ENCODE measurements at regions not wholly inside any gene's neighbourhood (a gene's known extent, or its start where the extent isn't known, plus 50 kb on each side); places are given as distances from the start of the nearest gene placed in this dataset.

DNA sequence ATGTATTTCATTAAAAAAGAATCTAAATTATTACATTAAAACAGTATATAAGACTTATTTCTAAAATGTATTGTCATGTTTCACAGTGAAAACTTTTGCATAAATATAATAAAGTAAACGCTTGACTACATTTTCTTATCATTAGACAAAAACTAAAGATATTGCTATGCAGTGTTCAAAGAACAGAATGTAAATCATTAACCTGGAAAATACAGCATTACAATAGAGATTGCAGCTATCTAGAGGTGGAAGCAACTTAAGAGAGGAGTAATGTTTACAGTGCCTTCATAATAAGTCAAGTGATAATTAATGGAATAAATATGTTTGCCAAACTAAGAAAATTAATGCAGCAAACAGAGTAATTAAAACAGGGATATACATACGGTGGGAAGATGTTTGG, 940.9 kb downstream of the FSTL5 start:
- DNase-seq: no peak

DNA sequence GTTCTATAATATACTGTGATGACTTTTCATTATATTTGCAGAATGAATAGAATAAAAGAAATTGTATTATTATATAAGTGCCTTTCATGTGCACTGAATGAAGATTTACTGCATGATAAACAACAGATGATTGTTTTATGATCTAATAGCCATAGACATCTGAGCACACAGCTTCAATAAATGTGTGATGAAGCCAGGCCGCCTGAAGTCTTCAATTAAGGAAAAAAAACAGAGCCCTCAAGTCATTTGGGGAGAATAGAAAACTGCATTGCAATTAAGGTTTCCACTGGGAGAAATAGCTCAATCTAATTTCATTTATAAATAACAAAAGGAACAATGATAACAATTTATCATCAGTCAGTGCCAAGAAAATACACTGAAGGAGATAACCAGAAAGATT, 955.2 kb downstream of the FSTL5 start:
- DNase-seq: no peak

DNA sequence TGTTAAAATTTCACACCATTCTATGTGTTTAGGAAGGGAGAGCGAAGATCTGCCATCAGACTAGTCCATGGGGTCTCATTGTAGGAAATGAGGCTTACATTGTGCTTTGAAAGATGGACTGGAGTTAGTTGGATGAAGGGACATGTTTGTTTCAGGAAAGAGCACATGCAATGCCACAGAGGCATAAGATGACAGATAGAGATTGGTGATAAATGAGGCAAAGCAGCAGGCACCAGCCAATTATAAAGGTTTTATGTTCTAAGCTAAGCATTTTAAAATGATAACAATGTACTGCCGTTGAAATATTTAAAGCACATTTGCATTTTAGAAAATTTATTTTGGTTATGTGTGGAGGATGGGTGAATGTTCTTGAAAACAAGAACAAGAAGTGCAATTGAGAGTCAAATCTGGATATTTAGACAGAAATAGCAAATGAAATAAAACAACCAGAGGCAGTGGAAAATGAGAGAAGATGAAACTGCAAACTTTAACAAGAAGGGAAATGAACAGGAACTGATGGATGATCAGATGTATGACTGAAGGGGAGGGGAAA, 957.2 kb downstream of the FSTL5 start:
- no peak for DNase-seq

DNA sequence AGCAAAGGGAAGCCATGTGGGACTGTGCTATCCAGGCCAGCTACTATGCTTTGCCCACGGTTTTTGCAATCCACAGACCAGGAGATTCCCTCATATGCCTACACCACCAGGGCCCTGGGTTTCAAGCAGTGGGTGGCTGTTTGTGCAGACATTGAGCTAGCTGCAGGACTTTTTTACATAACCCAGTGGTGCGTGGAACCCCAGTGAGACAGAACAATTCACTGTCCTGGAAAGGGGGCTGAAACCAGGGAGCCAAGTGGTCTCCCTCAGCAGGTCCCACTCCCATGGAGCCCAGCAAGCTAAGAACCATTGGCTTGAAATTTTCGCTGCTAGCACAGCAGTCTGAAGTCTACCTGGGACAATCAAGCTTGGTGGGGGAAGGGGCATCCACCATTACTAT, 959.9 kb downstream of the FSTL5 start:
- no peak for DNase-seq

DNA sequence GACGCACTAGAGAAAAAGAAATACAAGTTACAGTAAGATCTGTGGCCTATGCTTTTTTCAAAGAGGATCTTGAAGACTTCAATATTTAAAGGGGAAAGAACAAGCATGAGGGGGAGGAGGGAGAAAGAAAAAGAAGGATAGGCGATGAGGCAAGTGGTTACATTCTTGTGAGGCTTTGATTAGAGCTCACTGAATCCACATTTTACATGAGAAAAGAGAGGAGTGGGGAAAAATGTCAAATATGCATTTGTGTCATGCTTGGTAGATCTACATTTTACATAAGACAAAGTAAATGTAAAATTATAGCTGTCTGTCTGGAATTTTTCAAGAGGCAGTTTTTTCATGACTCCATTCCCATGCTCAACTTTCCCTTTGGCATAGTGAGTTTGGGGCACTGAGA, 965.9 kb downstream of the FSTL5 start:
- no peak for DNase-seq

DNA sequence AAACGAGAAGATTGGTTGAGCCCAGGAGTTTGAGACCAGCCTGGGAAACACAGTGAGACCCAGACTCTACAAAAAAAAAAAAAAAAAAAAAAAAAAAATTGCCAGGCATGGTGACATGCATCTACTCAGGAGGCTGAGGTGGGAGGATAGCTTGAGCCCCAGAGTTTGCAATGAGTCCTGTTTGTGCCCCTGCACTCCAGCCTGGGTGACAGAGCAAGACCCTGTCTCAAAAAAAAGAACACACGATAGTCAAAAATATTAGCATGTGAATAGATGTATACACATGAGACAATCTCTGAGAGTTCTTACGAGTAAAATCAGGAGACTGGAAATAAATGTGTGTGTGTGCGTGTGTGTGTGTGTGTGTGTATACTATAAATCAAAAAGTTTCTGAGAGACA, 966.3 kb downstream of the FSTL5 start:
- DNase-seq: no peak

DNA sequence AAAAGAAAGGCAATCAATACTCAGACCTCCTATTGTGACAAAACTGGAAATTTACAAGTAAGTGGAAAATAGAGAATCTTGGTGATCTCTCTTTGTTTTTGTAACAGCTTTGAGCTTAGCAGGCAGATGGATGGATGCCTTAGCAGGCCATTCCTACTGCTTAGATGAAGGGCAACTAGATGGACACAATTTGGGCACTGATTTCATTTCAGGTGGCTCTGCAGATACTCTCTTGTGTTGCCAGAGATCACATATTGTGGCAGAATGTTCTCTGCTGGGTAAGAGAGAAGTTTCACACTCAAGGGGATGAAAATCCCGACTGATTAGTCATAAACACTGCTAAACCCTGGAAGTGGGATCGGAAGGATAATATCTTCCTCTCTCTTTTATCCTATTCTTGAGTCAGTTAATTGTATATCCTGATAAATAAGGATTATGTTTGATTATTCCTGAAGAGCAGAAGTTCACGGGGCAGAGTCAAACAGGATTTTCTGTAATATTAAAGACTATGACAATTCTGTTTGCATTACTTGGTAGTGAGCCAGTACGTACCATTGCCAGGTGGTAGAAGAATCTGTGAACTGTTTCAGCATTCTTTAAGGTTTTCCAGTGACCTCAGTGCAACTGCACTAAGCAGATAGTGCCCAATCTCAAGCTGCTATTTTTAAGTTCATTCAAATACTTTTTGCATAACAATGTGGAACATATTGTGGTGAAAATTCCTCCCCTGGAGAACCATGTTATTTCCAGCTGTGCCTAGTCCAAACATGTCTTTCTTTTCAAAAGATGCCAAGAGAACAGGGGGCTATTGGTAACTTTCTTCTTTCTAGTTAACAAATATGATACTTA, 974.3 kb downstream of the FSTL5 start:
- peak in 1 of 2 experiments; percentile 16 for DNase-seq

DNA sequence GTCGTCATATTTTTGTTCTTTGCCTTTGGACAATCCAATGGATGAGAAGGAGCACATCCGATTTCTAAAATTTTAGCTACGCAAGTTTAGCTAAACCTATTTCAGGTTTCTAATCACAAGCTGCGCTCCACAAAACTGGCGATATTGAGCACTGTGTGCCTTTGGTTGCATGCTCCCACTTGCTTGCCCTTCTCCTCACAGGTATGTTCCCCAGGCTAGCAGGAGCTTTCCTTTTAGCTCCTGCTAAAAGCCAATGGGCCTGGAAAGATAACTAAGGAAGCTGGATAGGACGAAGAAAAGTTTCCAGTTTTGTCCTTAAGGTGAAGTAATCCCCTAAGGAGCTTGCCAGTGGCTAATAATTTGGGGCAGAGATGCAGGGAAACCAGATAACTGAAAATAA, 975.2 kb downstream of the FSTL5 start:
- no peak for DNase-seq

DNA sequence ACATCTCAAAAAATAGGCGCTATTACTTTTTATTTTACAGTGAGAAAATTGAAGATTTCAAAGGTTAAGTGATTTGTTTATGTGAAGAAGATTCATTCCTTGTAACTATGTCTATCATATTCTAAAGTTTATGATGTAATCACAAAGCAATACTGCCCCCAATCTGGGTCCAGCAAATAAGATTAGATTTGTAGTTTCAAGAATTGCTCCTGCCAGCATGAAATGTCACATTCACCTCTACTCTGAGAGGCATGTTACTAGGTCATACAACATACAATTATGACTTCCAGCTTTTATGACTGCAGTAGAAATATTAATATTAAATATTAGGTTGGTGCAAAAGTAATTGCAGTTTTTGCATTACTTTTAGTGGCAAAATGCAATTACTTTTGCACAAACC, 976.2 kb downstream of the FSTL5 start:
- no peak for DNase-seq

DNA sequence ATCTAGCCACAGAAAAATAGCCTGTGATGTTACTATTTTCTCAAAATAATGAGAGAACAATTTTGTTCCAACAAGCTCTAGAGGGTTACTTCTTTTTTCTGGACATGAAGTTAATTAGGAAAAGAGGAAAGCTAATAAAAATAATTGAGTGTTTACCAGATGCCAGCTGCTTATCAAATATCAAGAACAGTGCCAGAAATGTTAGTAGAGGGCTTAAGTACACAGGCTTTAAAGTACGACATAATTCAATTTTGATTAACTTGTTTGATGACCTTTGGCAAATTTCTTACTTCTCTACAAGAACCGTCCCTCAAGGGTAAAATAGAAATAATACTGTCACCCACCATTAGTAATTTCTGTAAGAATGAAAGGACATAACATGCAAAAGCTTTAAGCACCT, 977.0 kb downstream of the FSTL5 start:
- DNase-seq: no peak

DNA sequence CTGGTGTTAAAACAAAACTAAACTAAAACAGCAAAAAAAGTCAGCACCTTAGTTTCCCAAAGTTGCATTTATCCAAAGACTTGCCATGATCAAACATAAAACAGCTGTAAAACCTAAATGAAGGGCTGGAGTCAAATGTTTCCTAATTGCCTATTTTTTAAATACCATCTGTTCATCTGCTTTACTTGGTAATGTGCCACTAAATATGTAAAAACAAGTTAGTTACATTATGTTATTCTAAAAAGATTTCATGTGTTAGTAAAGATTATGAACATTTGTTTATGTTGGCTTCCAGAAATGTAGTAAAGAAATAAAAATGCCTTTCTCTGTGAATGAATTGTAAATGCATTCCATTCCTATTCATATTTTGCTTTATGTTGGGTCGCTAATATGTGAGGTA, 977.8 kb downstream of the FSTL5 start:
- DNase-seq: no peak

DNA sequence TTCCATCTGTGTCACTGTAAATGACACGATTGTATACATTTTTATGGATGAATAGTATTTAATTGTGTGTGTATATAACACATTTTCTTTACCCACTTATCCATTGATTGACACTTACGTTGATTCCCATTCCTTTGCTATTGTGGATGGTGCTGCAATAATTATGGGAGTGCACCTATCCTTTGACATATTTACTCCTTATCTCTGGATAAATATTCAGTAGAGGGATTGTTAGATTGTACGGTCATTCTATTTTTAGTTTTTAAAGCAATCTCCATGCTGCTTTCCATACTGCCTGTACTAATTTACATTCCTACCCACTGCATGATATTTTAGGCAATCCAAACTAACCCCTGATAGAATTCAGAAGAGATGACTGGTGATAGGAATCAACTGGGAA, 980.1 kb downstream of the FSTL5 start:
- no peak for DNase-seq

DNA sequence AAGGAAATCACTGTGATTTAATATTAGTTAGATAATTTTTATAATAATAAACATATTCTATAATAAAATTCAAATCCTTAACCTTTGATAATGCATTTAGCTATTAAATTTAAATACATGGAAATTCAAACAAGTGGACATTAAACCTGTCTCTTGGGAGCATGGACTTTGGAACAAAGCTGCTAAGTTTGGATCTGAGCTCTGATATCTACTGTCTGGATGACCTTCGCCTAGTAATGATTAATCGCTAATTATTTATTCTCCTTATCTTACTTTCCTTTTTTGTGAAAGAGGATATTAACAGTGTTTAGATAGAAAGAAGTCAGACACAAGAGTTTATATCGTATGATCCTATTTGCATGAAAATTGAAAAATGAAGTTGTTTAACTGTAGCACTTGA, 980.9 kb downstream of the FSTL5 start:
- no peak for DNase-seq

DNA sequence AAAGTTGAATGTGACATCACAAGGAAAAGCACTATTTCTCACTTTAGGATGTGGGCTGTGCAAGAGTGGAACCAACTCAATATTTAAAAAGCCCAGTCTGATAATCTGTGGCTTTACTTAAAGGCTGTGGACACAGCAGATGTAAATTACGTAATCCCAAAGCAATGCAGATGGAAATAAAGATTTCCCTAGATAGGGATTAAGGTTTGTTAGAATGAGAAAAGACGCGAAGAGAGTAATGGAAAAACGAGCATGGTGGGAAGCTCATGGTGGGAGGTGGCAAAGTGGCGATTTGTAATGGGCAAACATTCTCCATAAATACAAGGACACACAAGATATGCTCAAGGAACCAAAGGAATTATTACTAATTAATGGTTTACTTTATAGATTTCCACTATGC, 985.5 kb downstream of the FSTL5 start:
- no peak for DNase-seq

DNA sequence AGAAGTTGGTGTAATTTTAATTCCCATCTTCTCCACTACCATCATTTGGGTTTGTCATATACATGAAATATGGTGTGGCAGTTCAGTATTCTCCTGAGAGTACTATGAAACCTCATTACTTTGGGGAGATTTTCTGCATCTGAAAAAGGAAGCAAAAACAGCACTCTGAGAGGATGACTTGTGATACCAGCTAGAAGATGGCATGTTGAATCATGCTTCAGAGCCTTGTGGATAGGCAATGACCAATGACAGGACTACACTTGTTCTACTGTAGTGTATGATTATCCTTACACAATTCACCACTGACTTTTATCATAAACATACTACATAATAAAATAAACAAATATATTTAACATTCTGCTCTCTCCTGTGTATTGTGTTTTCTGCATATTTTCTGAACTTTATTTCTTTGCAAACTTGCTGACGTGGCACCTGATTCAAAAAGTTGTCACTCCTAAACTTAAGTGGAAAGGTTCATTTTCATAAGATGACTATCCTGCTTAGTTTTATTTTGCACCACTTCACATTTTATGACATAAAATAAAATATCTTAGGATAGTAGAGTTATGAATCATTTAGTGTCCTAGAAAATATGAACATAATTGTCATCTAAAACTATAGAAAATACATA, 991.3 kb downstream of the FSTL5 start:
- no peak for DNase-seq

DNA sequence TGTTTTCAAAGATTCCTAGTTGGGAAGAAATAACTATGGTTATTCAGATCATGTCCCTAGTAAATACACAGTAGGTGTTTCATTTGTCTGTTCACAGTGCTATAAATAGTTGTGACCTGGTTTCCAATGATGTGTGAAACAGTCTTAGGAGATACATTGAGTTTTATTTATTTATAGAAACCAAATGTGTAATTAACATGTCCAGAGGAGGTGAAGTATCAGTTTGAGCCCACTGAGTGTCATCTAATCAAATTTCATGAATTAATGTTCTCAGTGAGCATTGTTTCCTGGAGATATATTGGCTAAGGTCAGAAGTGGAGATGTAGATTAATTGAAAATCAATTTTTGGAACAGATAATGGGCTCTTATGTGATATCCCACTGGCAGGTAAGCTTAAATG, 996.3 kb downstream of the FSTL5 start:
- no peak for DNase-seq

DNA sequence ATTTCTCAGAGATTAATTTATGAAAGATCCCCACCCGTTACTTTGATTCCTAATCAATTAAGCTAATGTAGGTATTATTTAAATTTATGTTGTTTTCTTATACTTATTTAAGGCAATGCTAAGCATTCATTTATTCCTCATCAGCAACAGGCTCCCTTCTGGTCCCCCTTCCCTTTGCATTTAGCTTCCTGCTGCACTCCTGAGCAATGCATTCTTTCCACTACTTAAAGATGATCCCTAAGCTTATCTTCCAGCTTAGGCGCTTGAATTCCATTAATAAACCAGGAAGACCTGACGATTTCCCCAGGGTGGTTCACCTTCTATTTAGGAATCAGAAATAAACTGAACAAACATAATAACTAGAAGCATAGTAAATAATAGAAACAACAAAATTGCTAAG, 1003.1 kb downstream of the FSTL5 start:
- DNase-seq: no peak

DNA sequence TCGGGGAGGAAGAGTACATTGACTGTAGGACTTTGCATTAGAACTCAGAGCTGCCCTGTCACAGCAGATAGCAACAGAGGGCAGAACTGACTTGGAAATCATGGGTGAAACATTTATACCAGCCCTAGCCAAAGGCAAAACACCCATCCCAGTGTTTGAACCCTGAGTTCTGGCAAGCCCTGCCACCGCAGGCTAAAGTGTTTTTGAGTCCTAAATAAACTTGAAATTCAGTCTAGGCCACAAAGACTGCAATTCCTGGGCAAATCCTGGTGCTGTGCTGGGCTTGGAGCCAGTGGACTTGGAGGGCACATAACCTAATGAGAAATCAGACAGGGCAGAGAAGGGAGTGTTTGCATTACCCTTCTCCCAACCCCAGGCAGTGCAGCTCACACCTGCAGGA, 1015.7 kb downstream of the FSTL5 start:
- no peak for DNase-seq

DNA sequence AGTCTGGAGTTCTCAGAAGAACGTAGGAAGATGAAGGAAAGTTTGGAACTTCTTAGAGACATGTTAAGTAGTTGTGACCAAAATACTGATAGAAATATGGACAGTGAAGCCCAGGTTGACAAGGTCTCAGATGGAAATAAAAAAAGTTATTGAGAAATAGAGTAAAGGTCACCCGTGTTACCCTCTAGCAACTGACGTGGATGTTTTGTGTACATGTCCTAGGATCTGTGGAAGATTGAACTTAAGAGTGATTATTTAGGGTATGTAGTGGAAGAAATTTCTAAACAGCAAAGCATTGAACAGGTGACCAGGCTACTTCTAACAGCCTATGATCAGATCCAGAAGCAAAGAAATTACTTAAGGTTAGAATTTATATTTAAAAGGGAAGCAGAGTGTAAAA, 1020.4 kb downstream of the FSTL5 start:
- no peak for DNase-seq

DNA sequence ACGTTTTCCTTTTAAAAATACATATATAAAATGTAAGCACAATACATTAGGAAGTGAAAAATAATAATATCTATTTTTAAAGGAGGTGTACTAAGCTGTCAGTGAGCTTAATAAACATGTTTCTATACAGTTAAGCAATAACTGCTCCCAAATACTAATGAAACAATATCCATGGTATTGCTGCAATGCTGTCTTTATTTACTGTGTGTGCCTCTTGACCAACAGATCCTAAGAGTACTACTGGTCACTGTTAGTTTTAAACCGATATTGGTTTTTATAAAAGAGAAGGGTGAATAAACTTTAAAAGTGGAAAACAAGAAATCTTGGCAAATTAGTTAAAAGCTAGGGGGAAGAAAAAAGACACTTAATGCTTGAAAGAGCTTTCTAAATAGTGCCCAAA, 1029.0 kb downstream of the FSTL5 start:
- no peak for DNase-seq

DNA sequence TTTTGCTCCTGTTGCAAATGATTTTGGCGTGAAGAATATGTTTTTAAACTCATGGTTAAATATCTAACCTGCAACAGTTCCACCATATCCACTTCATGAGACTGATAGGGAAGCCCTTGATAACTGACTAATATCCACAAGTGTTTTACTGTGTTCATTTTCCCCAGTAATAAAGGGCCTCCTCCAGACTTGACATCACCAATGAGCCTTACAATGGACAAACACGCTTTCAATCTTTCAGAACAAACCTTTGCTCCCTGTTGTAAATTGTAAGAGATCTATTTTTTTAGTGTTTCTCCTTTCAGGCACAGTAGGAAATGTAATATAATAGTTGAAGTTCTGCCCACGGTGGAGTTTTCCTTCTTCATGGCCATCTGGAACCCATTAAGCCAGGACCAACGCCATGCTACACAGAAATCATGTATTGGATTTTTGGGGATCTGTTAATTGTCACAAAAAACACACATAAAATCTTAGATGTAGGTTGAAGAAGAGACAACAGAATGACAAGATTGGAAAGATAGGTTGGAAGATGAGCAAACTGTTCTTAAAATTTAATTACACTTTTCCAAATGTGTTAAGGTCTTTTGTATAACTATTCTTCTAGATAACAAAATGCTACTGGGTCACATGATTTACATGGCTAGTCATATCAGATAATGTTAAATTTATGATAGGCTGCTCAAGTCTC, 1030.1 kb downstream of the FSTL5 start:
- no peak for DNase-seq

DNA sequence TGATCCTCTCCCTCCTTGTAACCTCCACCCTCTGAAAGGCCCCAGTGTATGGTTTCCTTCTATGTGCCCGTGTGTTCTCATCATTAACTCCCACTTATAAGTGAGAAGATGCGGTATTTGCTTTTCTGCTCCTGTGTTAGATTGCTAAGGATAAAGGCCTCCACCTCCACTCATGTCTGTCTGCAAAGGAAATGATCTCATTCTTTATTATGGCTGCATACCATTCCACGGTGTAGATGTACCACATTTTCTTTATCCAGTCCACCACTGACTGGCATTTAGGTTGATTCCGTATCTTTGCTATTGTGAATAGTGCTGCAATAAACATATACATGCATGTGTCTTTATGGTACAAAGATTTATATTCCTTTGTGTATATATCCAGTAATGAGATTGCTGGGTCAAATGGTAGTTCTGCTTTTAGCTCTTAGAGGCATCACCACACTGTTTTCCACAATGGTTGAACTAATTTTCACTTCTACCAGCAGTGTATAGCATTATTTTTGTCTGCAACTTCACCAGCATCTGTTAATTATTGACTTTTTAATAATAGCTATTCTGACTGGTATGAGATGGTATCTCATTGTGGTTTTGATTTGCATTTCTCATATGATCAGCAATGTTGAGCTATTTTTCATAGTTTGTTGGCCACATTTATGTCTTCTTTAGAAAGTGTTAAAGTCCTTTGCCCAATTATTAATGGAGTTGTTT, 1030.9 kb downstream of the FSTL5 start:
- DNase-seq: no peak

DNA sequence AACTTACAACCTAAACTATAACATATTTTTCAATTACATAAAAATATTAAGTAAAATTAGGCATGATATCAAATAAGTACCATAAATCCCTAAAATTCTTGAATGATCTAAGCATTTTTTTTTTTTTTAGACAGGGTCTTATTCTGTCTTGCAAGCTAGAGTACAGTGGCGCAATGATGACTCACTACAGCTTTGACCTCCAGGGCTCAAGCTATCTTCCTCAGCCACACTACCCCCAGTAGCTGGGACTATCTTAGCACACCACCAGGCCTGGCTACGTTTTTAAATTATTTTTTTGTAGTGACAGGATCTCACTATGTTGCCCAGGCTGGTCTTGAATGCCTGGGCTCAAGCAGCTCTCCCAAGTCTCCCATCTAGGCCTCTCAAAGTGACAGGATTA, 1042.3 kb downstream of the FSTL5 start:
- DNase-seq: no peak
